K562 (cell line): ENCODE measurements at regions not wholly inside any gene's neighbourhood (a gene's known extent, or its start where the extent isn't known, plus 50 kb on each side); places are given as distances from the start of the nearest gene placed in this dataset.

Source experiments
- GATAD2B ChIP-seq: fragments of 450-650 bp; IDR thresholded peaks from 2 replicates; pipeline ENCODE4 v1.6.1; 2017; ENCODE audit warnings: mild to moderate bottlenecking, borderline replicate concordance
- NFATC3 ChIP-seq: fragments of 450-650 bp; IDR thresholded peaks from 2 replicates; pipeline ENCODE4 v1.6.1; 2017; ENCODE audit warnings: mild to moderate bottlenecking
- RBBP5 ChIP-seq: fragments of 200-600 bp; sonication (generic); IDR thresholded peaks from 2 replicates; pipeline ENCODE4 v1.6.1; 2012; ENCODE audit warnings: borderline replicate concordance, mild to moderate bottlenecking, low read length, control low read depth, inconsistent platforms; ENCODE audit not compliant: insufficient read depth, poor library complexity, severe bottlenecking
- TBL1XR1 ChIP-seq, 2 experiments: IDR thresholded peaks; 2 replicates each; pipeline ENCODE4 v1.6.1; 2012; ENCODE audit warnings: improper control_type of control experiment in 2 of 2, low read length in 2 of 2, mild to moderate bottlenecking in 1 of 2
- TOE1 ChIP-seq, 2 experiments: fragments of 450-650 bp in 1 of 2; sonication (generic) in 1 of 2; formaldehyde crosslinking in 1 of 2; IDR thresholded peaks; 2 replicates each; pipeline versions ENCODE4 v1.7.1 to v1.8.0; 2016 to 2022; ENCODE audit warnings: borderline replicate concordance in 2 of 2, mild to moderate bottlenecking in 2 of 2, antibody characterized with exemption in 1 of 2, inconsistent platforms in 1 of 2, low read depth in 1 of 2, missing genetic modification reagents in 1 of 2, moderate library complexity in 1 of 2
- ZNF780A ChIP-seq: fragments of 250-450 bp; sonication (Bioruptor Pico); IDR thresholded peaks from 2 replicates; pipeline ENCODE4 v1.5.0; 2021; ENCODE audit warnings: mild to moderate bottlenecking
- TF ChIP-seq, protein P1 (sequence below): sonication (generic); formaldehyde crosslinking; IDR thresholded peaks from 2 replicates; pipeline ENCODE4 v1.8.0; 2023; ENCODE audit warnings: mild to moderate bottlenecking, missing genetic modification reagents
- TF ChIP-seq, protein P2 (sequence below), 2 experiments: fragments of 450-650 bp; conservative IDR thresholded peaks; 2 replicates each; pipeline ENCODE4 v1.6.1; 2017; ENCODE audit warnings: mild to moderate bottlenecking in 2 of 2, moderate library complexity in 2 of 2
- TF ChIP-seq, protein P3 (sequence below), 2 experiments: fragments of 450-650 bp; IDR thresholded peaks; 2 replicates each; pipeline ENCODE4 v1.6.1; 2016; ENCODE audit warnings: mild to moderate bottlenecking in 2 of 2, borderline replicate concordance in 1 of 2, low read depth in 1 of 2, moderate library complexity in 1 of 2
- TF ChIP-seq, protein P4 (sequence below): sonication (generic); formaldehyde crosslinking; IDR thresholded peaks from 2 replicates; pipeline ENCODE4 v1.8.0; 2022; ENCODE audit warnings: missing genetic modification reagents, mild to moderate bottlenecking, moderate library complexity, borderline replicate concordance

DNA sequence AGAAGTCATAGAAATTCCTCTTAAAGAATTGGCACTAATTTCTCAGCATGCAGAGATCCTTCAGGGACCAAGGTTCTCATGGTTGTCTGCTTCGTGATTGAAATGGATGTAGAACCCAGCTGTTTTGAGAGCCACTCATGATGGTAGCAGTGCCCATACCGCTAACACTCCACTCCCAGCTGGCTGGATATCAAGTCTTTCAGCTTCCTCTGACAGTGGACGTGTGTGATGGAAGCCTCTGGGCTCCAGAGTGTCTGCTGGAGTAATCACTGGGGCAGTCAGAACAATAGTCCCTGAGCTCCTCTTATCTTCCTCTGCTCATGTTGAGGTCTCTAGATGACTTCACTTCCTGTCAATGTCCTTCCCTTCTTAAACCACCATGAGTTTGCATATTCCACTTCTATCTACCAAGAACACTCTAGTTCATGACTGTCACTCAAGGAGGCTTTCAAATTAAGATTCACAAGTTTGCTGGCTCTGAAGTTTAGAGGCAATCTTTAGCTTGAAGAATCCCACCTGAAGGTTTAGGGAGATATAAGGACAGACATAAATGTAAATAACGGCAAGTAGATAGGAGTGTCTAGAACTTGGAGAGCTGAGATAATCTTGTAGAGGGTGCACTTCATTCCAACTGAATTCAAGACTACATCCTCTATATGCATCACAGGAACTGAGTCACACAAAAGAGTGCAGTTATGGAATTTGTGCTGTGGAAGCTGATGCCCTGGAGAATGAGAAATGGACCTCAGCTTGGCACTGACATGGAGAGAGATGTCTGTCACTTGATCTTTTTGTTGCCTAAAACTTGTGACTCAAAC is 64.5 kb upstream of the WDR1 start (continued):
- TF ChIP-seq, protein P1, sequence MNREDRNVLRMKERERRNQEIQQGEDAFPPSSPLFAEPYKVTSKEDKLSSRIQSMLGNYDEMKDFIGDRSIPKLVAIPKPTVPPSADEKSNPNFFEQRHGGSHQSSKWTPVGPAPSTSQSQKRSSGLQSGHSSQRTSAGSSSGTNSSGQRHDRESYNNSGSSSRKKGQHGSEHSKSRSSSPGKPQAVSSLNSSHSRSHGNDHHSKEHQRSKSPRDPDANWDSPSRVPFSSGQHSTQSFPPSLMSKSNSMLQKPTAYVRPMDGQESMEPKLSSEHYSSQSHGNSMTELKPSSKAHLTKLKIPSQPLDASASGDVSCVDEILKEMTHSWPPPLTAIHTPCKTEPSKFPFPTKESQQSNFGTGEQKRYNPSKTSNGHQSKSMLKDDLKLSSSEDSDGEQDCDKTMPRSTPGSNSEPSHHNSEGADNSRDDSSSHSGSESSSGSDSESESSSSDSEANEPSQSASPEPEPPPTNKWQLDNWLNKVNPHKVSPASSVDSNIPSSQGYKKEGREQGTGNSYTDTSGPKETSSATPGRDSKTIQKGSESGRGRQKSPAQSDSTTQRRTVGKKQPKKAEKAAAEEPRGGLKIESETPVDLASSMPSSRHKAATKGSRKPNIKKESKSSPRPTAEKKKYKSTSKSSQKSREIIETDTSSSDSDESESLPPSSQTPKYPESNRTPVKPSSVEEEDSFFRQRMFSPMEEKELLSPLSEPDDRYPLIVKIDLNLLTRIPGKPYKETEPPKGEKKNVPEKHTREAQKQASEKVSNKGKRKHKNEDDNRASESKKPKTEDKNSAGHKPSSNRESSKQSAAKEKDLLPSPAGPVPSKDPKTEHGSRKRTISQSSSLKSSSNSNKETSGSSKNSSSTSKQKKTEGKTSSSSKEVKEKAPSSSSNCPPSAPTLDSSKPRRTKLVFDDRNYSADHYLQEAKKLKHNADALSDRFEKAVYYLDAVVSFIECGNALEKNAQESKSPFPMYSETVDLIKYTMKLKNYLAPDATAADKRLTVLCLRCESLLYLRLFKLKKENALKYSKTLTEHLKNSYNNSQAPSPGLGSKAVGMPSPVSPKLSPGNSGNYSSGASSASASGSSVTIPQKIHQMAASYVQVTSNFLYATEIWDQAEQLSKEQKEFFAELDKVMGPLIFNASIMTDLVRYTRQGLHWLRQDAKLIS (CRISPR knock-in tag), result peak; percentile 81
- TF ChIP-seq, protein P2, sequence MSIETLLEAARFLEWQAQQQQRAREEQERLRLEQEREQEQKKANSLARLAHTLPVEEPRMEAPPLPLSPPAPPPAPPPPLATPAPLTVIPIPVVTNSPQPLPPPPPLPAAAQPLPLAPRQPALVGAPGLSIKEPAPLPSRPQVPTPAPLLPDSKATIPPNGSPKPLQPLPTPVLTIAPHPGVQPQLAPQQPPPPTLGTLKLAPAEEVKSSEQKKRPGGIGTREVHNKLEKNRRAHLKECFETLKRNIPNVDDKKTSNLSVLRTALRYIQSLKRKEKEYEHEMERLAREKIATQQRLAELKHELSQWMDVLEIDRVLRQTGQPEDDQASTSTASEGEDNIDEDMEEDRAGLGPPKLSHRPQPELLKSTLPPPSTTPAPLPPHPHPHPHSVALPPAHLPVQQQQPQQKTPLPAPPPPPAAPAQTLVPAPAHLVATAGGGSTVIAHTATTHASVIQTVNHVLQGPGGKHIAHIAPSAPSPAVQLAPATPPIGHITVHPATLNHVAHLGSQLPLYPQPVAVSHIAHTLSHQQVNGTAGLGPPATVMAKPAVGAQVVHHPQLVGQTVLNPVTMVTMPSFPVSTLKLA (conservative IDR thresholded peaks at IDR 0.05), result peak; percentile 56 to 81; a peak in 3 of 4 replicates
- peak; percentile 77 for TF ChIP-seq GATAD2B
- peak; percentile 93 for TF ChIP-seq TBL1XR1 (IDR thresholded peaks at IDR 0.05; ENCODE audit: low read length in 2 of 2)
- TF ChIP-seq TOE1 (IDR thresholded peaks at IDR 0.05; ENCODE audit: borderline replicate concordance), result peak; percentile 67; the same call in 1 of the 2 replicates
- TF ChIP-seq TOE1 (CRISPR knock-in tag; IDR thresholded peaks at IDR 0.05; ENCODE audit: borderline replicate concordance, low read depth), result no peak
- TF ChIP-seq ZNF780A (CRISPR knock-in tag), result no peak
- TF ChIP-seq, protein P3, sequence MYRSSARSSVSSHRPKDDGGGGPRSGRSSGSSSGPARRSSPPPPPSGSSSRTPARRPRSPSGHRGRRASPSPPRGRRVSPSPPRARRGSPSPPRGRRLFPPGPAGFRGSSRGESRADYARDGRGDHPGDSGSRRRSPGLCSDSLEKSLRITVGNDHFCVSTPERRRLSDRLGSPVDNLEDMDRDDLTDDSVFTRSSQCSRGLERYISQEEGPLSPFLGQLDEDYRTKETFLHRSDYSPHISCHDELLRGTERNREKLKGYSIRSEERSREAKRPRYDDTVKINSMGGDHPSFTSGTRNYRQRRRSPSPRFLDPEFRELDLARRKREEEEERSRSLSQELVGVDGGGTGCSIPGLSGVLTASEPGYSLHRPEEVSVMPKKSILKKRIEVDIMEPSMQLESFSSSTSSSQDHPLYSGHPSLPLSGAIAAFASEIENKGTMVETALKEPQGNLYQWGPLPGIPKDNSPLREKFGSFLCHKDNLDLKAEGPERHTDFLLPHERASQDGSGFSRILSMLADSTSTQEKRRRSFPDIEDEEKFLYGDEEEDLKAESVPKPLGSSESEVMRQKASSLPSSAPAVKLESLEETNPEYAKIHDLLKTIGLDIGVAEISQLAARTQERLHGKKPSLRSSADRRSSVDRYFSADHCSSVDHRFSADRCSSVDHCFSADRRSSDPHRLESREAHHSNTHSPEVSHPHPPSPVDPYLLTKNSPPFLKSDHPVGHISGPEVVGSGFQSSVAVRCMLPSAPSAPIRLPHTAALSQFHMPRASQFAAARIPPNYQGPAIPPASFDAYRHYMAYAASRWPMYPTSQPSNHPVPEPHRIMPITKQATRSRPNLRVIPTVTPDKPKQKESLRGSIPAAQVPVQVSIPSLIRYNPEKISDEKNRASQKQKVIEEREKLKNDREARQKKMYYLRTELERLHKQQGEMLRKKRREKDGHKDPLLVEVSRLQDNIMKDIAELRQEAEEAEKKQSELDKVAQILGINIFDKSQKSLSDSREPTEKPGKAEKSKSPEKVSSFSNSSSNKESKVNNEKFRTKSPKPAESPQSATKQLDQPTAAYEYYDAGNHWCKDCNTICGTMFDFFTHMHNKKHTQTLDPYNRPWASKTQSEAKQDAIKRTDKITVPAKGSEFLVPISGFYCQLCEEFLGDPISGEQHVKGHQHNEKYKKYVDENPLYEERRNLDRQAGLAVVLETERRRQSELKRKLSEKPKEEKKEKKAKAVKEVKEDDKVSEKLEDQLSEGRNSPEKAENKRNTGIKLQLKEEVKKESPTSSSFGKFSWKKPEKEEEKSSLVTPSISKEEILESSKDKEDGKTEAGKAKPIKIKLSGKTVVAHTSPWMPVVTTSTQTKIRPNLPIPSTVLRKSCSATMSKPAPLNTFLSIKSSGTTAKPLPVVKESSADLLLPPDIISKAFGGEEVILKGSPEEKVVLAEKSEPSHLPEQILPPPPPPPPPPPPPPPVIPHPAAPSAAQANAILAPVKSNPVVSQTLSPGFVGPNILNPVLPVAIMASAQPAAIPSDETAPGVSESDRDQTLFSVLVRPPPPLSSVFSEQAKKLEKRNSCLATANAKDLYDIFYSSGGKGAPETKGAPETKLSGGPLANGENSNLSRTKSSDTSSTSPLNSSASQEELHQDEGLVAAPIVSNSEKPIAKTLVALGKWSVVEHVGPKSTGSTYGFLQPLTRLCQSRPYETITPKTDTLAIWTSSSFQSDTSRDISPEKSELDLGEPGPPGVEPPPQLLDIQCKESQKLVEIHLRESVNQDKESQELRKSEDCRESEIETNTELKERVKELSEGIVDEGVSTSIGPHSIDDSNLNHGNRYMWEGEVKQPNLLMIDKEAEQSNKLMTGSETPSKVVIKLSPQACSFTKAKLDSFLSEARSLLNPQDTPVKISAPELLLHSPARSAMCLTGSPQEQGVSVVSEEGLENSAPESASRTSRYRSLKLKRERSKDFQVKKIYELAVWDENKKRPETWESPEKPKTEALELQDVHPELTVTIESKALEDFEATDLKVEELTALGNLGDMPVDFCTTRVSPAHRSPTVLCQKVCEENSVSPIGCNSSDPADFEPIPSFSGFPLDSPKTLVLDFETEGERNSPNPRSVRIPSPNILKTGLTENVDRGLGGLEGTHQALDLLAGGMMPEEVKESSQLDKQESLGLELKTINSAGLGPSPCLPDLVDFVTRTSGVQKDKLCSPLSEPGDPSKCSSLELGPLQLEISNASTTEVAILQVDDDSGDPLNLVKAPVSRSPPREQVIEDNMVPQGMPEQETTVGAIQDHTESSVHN (IDR thresholded peaks at IDR 0.05; ENCODE audit: borderline replicate concordance in 1 of 2, low read depth in 1 of 2), result peak in 1 of 2 experiments; percentile 93; a peak in 2 of 4 replicates
- peak; percentile 66 for TF ChIP-seq RBBP5
- TF ChIP-seq NFATC3, result peak; percentile 84
- TF ChIP-seq, protein P4, sequence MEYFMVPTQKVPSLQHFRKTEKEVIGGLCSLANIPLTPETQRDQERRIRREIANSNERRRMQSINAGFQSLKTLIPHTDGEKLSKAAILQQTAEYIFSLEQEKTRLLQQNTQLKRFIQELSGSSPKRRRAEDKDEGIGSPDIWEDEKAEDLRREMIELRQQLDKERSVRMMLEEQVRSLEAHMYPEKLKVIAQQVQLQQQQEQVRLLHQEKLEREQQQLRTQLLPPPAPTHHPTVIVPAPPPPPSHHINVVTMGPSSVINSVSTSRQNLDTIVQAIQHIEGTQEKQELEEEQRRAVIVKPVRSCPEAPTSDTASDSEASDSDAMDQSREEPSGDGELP (CRISPR knock-in tag), result peak; percentile 98
